Stimulated activated CD8-positive, alpha-beta memory T cell treated with anti-CD3 and anti-CD28 coated beads, Interleukin-12 subunit alpha, Interleukin-12 subunit beta, amount 100 ng/mL, for 1 hour (primary cell): ENCODE measurements at regions not wholly inside any gene's neighbourhood (a gene's known extent, or its start where the extent isn't known, plus 50 kb on each side); places are given as distances from the start of the nearest gene placed in this dataset.
A peak's percentile ranks its signal among the peaks of the same experiment; 100 is the strongest.
"Not testable (repeated sequence)": the region's sequence is repeated elsewhere in the genome, so short reads cannot be mapped to it uniquely, and the experiment has no call there.

Experiments
- DNase-seq: peaks from one replicate; pipeline ENCODE4 v3.0.0-alpha.2; 2020; ENCODE audit warnings: low read depth

DNA sequence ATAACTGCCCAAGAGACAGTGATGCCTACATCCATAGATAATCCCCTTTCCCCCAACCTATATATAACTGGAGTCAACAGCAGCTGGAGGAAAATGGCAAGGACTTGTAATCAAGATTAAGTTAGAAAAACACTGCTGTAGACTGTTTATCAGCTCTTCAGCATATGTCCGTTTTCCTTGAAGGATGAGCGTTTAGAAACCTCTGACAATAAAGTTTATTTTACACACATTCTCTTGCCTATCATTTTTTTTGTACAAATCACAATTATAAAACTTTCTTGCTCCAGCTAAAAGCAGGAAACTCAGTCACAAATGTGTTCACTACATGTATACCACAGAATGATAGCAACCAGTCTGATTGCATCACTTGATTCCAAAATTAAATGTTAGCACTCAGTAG lies 50.8 kb downstream of the PPIAL4G start:
- DNase-seq = not testable (repeated sequence)

DNA sequence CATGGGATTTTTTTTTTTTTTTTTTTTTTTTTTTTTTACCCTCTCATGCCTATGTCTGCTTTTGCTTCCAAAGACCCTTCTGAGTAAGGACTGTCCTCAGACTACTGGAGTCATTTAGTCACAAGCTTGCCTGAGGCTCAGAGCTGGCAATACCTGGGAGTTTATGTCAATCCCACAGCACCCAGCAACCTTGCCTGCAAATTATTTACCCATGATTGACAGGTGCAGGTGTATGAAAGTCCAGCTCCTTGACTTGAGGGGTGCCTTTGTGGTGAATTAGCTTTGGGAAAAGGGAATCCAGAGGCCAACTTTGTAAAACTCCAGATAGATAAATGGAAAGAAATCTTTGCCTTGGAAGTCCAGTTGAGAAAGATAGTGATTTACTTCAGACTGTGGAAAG lies 53.2 kb downstream of the PPIAL4G start:
- not testable (repeated sequence) for DNase-seq

DNA sequence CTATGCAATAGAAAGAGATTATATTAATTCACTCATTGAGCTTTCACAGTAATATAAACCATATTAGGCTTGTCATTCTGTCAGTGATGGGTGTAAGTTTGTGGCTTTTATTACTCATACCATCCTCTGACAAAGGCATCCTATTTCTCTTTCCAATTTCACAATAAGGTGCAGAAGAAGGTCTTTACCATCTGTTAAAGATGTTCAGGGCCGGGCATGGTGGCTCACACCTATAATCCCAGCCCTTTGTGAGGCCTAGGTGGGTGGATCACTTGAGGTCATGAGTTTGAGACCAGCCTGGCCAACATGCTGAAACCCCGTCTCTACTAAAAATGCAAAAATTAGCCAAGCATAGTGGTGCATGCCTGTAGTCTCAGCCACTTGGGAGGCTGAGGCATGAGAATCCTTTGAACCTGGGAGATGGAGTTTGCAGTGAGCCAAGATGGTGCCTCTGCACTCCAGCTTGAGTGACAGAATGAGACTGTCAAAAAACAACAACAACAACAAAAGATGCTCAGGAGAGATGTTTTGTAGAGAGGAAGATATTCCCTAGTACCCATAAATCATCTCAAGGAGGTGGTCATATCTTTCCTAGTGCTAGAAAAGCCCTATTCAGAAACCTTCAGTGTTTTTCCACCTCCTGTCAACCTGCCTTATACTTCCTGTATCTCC lies 56.0 kb downstream of the PPIAL4G start:
- DNase-seq = not testable (repeated sequence)

DNA sequence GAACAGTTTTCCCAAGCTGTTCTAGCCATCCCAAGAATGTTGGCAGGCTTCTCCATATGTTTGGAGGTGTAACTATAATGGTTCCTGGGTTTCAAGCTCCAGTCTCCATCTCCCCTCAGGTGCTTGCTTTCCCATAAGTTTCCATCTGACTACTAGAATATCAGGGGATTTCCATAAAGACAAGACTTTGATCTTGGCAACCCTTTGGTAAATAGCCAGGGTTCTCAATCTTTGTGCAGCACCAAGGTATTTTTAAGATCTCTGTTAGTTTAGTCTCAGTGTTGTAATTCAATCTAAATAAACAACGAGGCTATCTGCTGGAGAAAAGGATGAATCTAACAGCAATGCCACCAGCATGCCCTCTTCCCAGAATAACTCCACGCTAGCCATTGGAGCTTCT lies 56.7 kb downstream of the PPIAL4G start:
- DNase-seq = not testable (repeated sequence)

DNA sequence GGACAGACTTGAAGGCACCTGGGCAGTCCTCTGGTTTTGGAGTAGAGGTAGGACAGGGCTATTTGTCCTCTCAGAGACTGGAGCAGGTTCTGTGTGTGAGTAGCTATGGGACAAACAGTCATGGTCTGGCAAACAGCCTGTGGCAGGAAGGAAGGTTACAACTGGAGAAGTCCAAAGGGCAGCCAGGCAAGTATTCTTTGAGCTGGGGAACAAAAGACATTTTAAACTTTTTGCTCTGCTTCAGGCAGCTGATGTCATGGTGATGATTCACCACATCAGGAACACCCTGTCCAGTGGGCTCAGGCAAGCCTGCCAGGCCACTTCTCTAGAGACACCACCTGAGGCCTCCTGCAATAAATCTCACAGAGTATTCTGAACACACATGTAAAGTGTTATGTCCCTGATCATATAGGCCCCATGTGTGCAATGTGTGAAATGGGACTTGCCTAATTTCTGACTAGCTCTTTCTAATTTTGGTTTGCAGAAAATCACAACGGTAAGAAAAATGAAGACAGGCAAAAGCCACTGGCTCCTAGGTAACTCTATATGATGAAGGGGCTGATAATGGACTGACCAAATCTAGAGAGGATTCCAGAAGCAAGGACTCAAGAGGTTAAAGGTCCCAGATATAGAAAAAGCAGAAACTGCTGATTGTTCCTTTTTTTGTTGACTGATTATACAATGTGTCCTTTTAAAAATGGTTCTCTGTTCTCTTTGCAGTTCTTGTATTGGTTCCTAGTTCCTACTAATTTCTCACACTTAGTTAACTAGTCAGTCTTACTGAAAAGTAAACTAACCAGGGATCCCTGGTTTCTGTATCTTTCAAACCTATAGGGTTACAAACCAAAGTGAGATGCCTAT lies 58.7 kb downstream of the PPIAL4G start:
- DNase-seq = not testable (repeated sequence)

DNA sequence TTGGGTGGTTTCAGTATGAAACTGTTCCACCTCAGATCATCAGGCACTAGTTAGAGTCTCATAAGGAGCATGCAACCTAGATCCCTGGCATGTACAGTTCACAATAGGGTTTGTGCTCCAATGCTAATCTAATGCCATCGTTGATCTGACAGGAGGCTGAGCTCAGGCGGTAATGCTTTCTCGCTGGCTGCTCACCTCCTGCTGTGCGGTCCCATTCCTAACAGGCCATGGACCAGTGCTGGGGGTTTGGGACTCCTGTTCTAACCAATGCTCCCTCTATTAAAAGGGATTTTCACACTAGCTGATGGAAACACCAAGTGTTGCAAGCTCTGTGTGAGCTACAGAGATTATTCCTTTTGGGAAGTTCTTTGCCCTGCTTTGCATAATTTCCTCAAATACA lies 60.2 kb downstream of the PPIAL4G start:
- DNase-seq = not testable (repeated sequence)

DNA sequence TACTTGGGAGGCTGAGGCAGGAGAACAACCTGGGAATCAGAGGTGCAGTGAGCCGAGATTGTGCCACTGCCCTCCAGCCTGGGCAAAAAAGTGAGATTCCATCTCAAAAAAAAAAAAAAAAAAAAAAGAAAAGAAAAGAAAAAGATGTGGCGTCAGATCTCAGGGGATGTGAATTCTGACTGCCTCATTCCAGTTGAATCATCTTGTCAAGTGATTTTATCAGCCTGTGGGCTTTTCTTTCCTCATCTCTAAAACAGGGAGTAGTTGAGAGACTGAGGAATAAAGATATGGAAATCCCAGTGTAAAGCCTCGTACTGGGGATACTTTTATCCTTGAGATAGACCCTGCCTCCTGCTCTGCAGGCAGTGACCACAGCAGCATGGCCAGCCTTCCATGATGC lies 65.9 kb downstream of the PPIAL4G start:
- not testable (repeated sequence) for DNase-seq

DNA sequence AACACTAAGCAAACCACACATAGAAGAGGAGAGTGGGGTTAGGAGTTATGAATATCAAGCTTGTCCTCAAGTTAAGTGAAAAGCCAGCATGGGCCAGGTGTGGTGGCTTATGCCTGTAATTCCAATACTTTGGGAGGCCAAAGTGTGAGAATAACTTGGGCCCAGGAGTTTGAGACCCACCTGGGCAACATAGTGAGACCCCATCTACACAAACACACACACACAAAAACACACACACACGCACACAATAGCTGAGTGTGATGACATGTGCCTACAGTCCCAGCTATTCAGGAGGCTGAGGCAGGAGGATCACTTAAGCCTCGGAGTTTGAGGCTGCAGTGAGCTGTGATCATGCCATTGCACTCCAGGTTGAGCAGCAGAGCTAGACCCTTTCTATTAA lies 69.7 kb downstream of the PPIAL4G start:
- not testable (repeated sequence) for DNase-seq

DNA sequence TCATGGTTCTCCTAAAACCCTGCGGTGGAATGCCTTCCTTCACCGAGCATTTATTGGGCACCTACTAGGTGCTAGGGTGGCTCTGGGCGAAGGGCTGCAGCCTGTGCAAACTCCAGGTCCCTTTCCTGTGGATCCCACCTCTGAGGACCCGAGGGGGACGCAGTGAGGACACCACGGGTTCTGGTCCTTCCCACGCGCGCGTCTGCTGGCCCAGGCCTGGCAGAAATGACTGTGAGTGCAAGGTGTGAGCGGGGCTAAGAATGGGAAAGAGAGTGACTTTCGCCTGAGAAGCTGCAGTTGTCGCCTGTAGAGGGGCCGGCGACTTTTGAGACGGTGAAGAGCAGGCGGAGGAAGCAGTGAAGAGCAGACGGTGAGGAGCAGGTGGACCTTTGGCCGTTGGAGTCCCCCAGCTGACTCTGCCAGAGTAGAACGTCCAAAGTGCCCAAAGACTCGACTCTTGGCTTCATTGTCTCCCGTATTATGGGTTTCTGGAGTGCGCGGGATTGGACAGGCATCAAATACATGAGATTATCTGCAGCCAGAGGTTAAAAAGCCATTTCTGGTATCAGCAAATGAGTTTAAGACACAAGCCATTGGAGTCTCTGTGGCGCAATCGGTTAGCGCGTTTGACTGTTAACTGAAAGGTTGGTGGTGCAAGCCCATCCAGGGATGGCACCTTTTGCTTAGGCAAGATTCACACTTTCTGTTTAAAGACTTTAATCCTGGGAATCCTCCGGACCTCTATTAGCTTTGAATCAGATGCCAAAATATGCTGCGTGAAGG lies 78.1 kb downstream of the PPIAL4G start:
- DNase-seq = not testable (repeated sequence)

DNA sequence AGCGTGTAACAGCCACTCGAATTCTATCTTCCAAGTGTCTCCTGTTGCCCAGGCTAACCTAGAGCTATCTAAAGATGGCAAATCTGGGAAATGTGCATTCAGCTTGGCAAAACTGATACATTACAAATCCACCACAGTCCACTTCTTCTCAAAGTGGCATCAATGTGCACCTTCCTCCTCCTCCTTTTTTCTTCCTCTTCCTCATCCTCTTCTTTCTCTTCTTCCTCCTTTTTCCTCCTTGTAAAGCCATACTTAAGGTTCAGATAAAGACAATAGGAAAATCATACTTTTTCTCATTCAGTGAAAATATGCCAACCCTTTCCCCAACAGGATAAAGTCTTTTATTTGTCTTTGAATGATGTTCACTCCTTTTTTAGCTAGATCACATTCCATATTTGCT lies 79.2 kb downstream of the PPIAL4G start:
- DNase-seq = not testable (repeated sequence)

DNA sequence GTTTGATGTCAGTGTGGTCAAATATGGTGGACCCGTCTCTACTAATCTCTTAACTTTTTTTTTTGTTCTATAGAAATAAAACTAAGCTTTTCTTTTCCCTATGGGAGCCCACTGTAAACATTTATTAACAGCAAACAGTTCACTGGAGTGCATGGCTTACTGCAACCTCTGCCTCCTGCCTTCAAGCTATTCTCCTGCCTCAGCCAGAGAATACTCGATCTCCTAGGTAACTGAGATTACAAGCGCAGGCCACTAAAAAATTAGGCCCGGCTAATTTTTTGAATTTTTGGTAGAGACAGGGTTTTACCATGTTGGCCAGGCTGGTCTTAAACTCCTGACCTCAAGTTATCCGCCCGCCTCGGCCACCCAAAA lies 80.0 kb downstream of the PPIAL4G start:
- DNase-seq = not testable (repeated sequence)

DNA sequence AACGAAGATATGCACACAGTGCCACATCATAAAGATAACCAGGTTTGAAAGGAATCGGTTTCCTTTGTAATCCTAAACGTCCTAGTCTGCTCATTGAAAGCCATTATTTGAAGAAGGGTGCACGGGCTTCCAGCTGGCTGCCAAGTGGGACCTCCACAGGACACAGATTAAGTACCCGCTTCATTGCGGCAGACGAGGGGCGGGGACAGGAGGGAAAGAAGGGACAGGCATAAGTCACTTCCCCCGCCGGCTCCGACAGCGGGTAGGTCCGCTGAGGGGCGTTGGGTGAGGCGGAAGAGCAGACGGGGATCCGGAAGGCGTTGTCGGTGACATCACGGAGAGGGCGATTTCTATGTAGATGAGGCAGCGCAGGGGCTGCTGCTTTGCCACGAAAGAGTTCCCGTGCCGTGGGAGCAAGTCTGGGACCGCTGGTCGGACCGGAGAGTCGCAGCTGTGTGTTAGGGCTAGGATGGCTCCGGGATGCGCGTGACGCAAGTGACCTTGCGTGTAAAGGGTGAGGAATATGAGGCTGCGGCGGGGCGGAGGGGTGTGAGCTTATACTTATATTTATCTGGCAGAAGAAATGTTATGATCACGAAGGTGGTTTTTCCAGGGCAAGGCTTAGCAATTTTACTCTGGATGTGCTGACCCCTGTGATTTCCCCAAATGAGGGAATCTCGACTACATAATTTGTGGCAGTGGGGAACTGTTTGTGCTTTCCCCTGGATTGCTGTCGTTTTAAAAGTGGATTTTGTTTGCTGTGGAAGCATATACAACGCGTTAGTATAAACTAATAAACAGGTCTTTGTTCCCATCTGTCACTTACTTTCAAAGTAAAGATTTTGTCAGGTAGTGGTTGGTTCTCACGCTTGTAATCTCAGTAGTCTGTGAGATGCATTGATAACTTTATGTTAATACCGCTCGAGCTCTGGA lies 80.7 kb downstream of the PPIAL4G start:
- DNase-seq = peak; percentile 76

DNA sequence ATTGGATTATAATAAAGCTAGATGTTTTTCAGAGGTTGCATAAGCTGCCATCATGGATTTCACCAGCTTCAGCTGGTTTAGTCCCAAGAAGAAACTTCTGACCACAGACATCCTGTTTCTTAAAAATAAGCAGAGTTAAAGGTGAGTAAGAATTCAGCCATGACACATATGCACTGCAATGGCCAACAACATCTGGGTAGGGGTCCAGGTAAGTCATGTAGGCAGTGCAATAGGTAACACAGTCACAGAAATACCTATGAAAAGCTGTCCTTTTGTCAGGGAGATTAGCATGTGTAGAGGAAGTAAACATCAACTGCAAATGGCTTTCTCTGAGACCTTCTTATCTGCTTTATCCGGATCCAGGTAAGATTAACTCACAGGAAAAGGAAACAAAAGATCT lies 85.6 kb downstream of the PPIAL4G start:
- not testable (repeated sequence) for DNase-seq

DNA sequence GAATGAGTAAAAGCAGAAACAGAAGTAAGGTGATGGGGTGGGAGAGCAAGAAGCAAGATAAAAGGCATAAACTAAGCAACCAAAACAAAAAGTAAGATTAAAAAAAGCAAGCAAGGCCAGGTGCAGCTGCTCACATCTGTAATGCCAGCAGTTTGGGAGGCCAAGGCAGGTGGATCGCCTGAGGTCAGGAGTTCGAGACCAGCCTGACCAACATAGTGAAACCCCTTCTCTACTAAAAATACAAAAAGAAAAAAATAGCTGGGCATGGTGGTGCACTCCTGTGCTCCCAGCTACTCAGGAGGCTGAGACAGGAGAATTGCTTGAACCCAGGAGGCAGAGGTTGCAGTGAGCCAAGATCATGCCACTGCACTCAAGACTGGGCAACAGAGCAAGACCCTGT lies 90.6 kb downstream of the PPIAL4G start:
- not testable (repeated sequence) for DNase-seq

DNA sequence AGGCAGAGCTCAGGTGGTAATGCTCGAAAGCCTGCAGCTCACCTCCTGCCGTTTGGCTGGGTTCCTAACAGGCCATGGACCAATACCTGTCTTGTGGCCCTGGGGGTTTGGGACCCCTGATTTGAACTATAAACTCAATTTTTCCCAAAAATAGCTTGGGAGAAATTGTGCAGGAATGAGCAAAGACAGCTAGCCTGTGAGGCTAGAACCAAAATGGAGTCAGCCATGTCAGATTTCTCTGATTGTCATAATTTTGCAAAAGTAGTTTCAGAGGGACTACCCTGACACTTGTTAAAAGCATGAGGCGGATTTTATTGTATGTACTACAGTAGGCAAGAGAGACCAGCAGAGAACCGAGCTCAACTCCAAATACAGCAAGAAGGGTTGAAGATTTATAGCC lies 91.8 kb downstream of the PPIAL4G start:
- DNase-seq = not testable (repeated sequence)

DNA sequence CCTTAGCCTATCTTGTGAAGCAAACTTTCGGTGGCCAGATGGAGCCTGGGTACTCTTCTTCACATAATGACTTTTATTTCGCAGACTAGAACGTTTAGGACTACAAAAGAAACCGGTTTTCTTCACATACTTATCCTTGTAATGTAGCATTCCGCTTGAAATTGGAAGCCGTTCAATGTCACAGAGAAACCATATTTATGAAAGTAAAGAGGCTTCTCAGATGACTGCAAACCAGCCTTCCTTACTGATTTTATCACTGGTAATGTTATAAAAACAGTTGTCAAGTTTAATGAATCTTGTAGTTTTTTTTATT lies 94.1 kb downstream of the PPIAL4G start:
- DNase-seq = no peak

DNA sequence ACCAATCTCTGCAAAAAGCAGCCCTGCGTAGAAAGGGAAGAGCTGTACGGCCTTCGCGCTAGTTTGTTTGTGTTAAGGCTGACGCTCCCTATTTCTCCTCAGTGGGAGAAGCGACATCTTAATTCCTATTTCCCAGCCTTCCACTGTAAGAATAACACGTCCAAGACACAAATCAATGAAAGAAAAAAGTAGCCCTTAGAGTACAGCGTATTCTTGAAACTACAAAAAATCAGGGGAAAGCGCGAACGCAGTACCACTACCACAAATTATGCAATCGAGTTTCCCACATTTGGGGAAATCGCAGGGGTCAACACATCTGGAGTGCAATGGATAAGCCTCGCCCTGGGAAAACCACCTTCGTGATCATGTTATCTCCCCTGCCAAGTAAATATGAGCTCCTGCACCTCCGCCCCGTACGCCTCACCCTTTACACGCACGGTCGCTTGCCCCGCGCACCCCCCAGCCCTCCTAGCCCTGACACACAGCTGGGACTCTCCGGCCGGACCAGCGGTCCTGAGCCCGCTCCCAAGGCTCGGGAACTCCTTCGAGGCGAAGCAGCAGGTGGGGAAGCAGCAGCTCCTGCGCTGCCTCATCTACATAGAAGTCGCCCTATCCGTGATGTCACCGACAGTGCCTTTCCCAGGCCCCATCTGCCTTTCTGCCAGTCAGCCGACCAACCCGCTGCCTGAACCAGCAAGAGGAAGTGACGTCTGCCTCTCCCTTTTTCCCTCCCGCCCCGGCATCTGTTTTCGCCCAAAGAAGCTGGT lies 94.7 kb downstream of the PPIAL4G start:
- peak; percentile 78 for DNase-seq

DNA sequence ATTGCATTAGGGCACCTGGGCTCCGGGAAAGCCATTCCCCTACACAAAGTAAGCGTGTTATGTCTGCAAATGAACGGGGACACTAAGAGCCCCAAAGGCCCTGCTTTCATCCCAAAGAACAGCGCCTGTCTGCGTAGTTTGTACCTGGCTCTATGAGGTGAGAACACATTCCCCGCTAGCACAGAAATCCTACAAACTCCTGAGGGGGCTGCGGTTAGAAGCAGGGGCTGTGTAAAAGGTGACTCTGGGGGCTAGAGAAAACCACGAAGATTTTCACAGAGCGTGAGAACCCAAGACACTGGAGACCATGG lies 95.2 kb downstream of the PPIAL4G start:
- DNase-seq = not testable (repeated sequence)

DNA sequence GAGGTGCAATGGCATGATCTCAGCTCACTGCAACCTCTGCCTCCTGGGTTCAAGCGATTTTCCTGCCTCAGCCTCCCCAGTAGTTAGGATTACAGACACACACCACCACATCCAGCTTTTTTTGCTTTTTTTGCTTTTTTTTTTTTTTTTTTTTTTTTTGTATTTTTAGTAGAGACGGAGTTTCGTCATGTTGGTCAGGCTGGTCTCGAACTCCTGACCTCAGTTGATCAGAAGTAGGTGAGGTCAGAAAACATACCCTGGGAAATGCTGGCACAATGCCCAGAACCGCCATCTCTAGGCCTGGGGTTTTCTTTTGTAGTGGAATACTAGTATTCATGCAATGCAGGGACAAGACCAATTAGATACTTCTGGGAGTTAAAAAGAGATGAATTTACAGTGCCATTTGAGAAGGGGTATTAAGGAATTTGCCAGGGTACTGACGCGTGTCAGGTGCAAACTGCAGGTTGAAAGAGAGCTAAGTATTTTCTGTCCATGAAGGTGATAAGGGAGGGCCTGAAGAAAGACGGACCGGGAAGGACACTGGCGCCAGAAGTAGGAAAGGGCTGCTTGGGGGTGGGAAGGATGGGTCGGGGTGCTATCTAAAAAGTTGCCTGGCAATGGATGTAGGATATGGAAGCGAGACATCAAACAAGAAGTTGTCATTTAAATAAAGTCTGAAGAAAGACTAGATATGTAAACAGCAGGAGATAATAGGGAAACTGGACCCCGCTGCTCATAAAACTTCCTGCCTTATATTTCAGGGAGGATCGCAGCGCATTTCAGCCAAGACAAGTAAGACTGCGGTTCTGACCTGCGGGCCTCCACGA lies 95.8 kb downstream of the PPIAL4G start:
- not testable (repeated sequence) for DNase-seq

DNA sequence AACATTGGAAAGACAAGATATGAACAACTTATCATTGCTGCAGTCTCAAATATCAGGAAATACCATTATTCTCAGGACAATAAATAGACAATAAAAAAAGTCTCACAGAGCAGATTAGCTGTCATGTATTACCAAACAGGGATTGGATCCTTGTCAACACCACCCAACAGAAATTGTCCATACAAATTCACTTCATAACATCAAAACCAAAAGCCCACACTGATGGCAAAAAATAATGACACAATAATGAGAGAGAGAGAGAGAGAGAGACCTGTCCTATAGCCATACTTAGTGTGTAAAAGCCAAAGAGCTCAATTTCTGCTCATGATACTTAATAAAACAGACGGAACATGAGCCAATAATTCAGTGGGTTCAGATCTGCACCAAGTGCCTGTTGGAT lies 96.5 kb downstream of the PPIAL4G start:
- no peak for DNase-seq
